HCT116 (cell line): ENCODE measurements at regions not wholly inside any gene's neighbourhood (a gene's known extent, or its start where the extent isn't known, plus 50 kb on each side); places are given as distances from the start of the nearest gene placed in this dataset.

Source experiments
- ATAC-seq: fragments of 200-7000 bp; cut with Tn5 transposase; 2 replicates; pipeline ENCODE4 v1.9.1; 2020; ENCODE audit warnings: mild to moderate bottlenecking, moderate library complexity
- BruUV-seq: library from RNA; stranded (reverse); fragments of 400-500 nt; replicated peaks from 2 replicates; lab custom pipeline; 2021; lab: Mats Ljungman, UMichigan
- CTCF ChIA-PET: fragments of 300-600 bp; sonication (Branson Sonifier 250); formaldehyde crosslinking; loops from one replicate; lab custom pipeline; 2021; ENCODE audit warnings: antibody characterized with exemption; lab: Charles Lee
- POLR2A ChIA-PET: fragments of 300-600, 350-600 bp; sonication (Branson Sonifier 250); formaldehyde crosslinking; loops from one replicate; lab custom pipeline; 2021; ENCODE audit warnings: antibody characterized with exemption; lab: Charles Lee
- RAD21 ChIA-PET, 2 experiments: fragments of 300-600 bp; sonication (Branson Sonifier 250); formaldehyde crosslinking; loops; one replicate each; lab custom pipeline; 2023; ENCODE audit warnings: low total read pairs in 2 of 2; ENCODE audit not compliant: uncharacterized antibody in 2 of 2, unreplicated experiment in 2 of 2, low non-redundant PET in 1 of 2; lab: Charles Lee
- DNase-seq: peaks from one replicate; pipeline ENCODE4 v3.0.0-alpha.2; 2010; ENCODE audit warnings: low read depth, low spot score
- H2AFZ ChIP-seq: fragments of 200-600 bp; shearing (Covaris generic), sonication (generic); 2 replicates; pipeline ENCODE4 v1.6.1; 2017; ENCODE audit warnings: low read depth, mixed run types, mixed read lengths, antibody characterized with exemption, low read length; ENCODE audit not compliant: poor library complexity, severe bottlenecking
- H3K27ac ChIP-seq: 2 replicates; pipeline ENCODE4 v1.5.1; 2012; ENCODE audit warnings: low read depth, low read length
- H3K27me3 ChIP-seq: fragments of 200-600 bp; sonication (generic); 2 replicates; pipeline ENCODE4 v1.6.1; 2016; ENCODE audit warnings: mixed run types, low read length, mixed read lengths; ENCODE audit not compliant: insufficient read depth
- H3K36me3 ChIP-seq, 2 experiments: fragments of 200-500 bp in 1 of 2; fragments of 200-600 bp in 1 of 2; sonication (Bioruptor generic) in 1 of 2; sonication (generic) in 1 of 2; 2 replicates each; pipeline versions ENCODE4 v1.5.1 to v1.6.1; 2014 to 2016; ENCODE audit warnings: low read length in 2 of 2, inconsistent platforms in 1 of 2, mixed read lengths in 1 of 2, mixed run types in 1 of 2; ENCODE audit not compliant: insufficient read depth in 2 of 2, control insufficient read depth in 1 of 2
- H3K4me1 ChIP-seq, 2 experiments: fragments of 200-600 bp in 1 of 2; sonication (generic) in 1 of 2; 2 replicates each; pipeline versions ENCODE4 v1.5.1 to v1.6.1; 2012 to 2017; ENCODE audit warnings: low read length in 2 of 2, inconsistent platforms in 1 of 2, mild to moderate bottlenecking in 1 of 2, mixed read lengths in 1 of 2, mixed run types in 1 of 2, moderate library complexity in 1 of 2; ENCODE audit not compliant: insufficient read depth in 2 of 2, control insufficient read depth in 1 of 2
- H3K4me2 ChIP-seq: fragments of 200-600 bp; sonication (generic); 2 replicates; pipeline ENCODE4 v1.6.1; 2017; ENCODE audit warnings: mixed run types, low read length, mixed read lengths
- H3K4me3 ChIP-seq, 2 experiments: fragments of 200-600 bp in 1 of 2; sonication (generic) in 1 of 2; replicated peaks in 1 of 2; 2 replicates each; pipeline ENCODE4 v1.5.1; 2011 to 2016; ENCODE audit warnings: low read length in 2 of 2, control low read depth in 1 of 2, low read depth in 1 of 2, mild to moderate bottlenecking in 1 of 2, mixed read lengths in 1 of 2, mixed run types in 1 of 2
- H3K79me2 ChIP-seq: fragments of 200-600 bp; sonication (generic); 2 replicates; pipeline ENCODE4 v1.6.1; 2017; ENCODE audit warnings: mild to moderate bottlenecking, mixed run types, low read length, moderate library complexity, mixed read lengths; ENCODE audit not compliant: insufficient read depth
- H3K9ac ChIP-seq: fragments of 200-600 bp; sonication (generic); 2 replicates; pipeline ENCODE4 v1.6.1; 2016; ENCODE audit warnings: low read length, mixed read lengths
- H3K9me2 ChIP-seq: fragments of 200-600 bp; sonication (generic), shearing (Covaris generic); 2 replicates; pipeline ENCODE4 v1.6.1; 2017; ENCODE audit warnings: mixed run types, mild to moderate bottlenecking, moderate library complexity; ENCODE audit not compliant: insufficient read depth
- H3K9me3 ChIP-seq, 2 experiments: fragments of 200-500 bp in 1 of 2; fragments of 200-600 bp in 1 of 2; sonication (Bioruptor generic) in 1 of 2; sonication (generic) in 1 of 2; 2 replicates each; pipeline ENCODE4 v1.6.1; 2014 to 2017; ENCODE audit warnings: low read length in 2 of 2, mixed read lengths in 2 of 2, inconsistent platforms in 1 of 2, low read depth in 1 of 2, mild to moderate bottlenecking in 1 of 2, mixed run types in 1 of 2, moderate library complexity in 1 of 2; ENCODE audit not compliant: control insufficient read depth in 1 of 2, insufficient read depth in 1 of 2
- H4K20me1 ChIP-seq: fragments of 200-600 bp; sonication (generic), shearing (Covaris generic); 2 replicates; pipeline ENCODE4 v1.6.1; 2017; ENCODE audit warnings: mixed run types, mild to moderate bottlenecking, moderate library complexity; ENCODE audit not compliant: insufficient read depth
- CEBPB ChIP-seq: IDR thresholded peaks from 2 replicates; pipeline ENCODE4 v1.6.1; 2012; ENCODE audit warnings: low read depth
- EZH2phosphoT487 ChIP-seq: fragments of 200-600 bp; IDR thresholded peaks from 2 replicates; pipeline ENCODE4 v1.6.1; 2018; ENCODE audit warnings: antibody characterized with exemption, borderline replicate concordance
- FOSL1 ChIP-seq: IDR thresholded peaks from 2 replicates; pipeline ENCODE4 v1.6.1; 2012; ENCODE audit warnings: low read depth
- JUND ChIP-seq: IDR thresholded peaks from 2 replicates; pipeline ENCODE4 v1.6.1; 2012
- POLR2AphosphoS5 ChIP-seq: IDR thresholded peaks from 2 replicates; pipeline ENCODE4 v1.6.1; 2011; ENCODE audit warnings: mild to moderate bottlenecking, low read depth, low read length, moderate library complexity
- RAD21 ChIP-seq: IDR thresholded peaks from 2 replicates; pipeline ENCODE4 v1.6.1; 2012; ENCODE audit warnings: low read depth, mild to moderate bottlenecking
- SP1 ChIP-seq: IDR thresholded peaks from 2 replicates; pipeline ENCODE4 v1.6.1; 2012; ENCODE audit warnings: low read depth
- SRF ChIP-seq: IDR thresholded peaks from 2 replicates; pipeline ENCODE4 v1.6.1; 2012; ENCODE audit warnings: low read depth
- TCF7L2 ChIP-seq: IDR thresholded peaks from 2 replicates; pipeline ENCODE4 v1.7.0; 2011; ENCODE audit warnings: borderline replicate concordance, inconsistent platforms; ENCODE audit not compliant: insufficient read depth, insufficient read length; ENCODE audit errors: extremely low read depth
- YY1 ChIP-seq: IDR thresholded peaks from 2 replicates; pipeline ENCODE4 v1.6.1; 2011; ENCODE audit warnings: low read length, low read depth, moderate library complexity, mild to moderate bottlenecking; ENCODE audit not compliant: insufficient replicate concordance; ENCODE audit errors: extremely low read depth
- ZFX ChIP-seq: fragments of 450-650 bp; IDR thresholded peaks from 2 replicates; pipeline ENCODE4 v1.6.1; 2017
- intact Hi-C: fragments of 100-400 bp; cut with micrococcal nuclease; formaldehyde crosslinking; loops from 2 replicates; pipeline ENCODE4 v1.10.0; 2022
- TF ChIP-seq, protein P1 (sequence below): IDR thresholded peaks from 2 replicates; pipeline ENCODE4 v1.6.1; 2012

DNA sequence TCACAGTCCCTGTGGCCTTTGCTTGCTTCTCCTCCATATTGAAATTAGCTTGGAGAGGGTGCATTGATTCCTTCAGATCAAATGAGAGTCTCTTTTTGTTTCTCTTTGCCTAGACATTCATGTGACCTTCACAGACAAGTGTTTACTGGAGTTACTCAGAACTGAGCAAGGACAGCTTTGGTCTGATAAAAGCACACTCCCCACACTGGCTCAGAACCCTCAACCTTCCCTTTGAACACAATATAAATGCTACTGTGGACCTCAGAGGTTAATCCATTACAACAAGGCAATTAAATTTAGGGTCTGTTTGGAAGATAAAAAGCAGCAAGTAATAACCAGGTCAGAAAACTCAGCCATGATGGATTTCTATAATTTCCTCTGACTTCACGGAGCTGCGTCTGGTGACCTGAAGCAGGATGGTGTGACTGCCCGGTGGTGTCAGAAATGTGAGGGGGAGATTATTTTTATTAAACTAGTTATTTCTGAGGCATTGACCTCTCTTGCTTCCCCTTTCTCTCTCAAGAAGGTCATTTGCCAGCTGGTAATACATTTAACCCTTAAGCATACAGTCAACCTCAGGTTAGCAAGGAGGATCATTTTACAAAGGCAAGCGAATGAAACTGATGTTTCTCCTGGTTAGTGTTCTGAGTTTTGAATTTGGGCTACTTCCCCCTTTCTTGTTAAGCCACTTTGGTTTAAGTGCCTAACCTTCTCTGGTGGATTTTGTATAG, 208.2 kb downstream of the CLIC5 start:
- BruUV-seq: no TSS peak
- RAD21 ChIA-PET: no interaction called here

DNA sequence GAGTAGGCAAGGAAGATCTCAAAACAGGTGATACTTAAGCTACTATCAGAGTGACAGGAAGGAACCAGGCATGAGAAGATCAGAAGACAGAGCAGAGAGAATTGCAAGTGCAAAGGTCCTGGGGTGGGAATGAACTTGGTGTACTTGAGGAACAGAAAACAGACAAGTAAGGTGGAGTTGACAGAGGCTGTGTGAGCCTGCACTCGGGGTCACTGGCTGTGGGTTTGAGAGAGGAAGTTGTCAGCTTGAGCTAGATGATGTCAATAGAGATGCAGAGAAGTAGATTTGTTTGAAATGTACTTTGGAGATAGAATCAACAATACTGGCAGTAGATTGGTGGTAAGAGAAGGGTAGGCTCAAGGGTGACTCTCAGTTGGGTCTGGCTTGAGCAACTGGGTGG, 209.5 kb downstream of the CLIC5 start:
- POLR2A ChIA-PET: no interaction called here
- Histone ChIP-seq H3K27ac (no peak overlapping the region), H3K4me3 (no peak overlapping the region), H3K9me2 (no peaks in the 10 kb centered on the region), H3K4me1 (no peaks in the 10 kb centered on the region), H3K4me2 (no peak overlapping the region), H4K20me1 (no peaks in the 10 kb centered on the region), H3K9ac (no peak overlapping the region), H2AFZ (no peak overlapping the region), H3K79me2 (no peaks in the 10 kb centered on the region), H3K36me3 (no peaks in the 10 kb centered on the region), H3K9me3 (no peaks in the 10 kb centered on the region), H3K27me3 (no peaks in the 10 kb centered on the region)
- RAD21 ChIA-PET: no interaction called here
- intact Hi-C loops: no loop called here
- ATAC-seq (no peak), DNase-seq (no peak)
- BruUV-seq: no TSS peak
- CTCF ChIA-PET: no interaction called here
- TF ChIP-seq JUND (no peak), RAD21 (no peak), CEBPB (no peak), FOSL1 (no peak), POLR2AphosphoS5 (no peak), EZH2phosphoT487 (no peak), TCF7L2 (no peak)
- TF ChIP-seq, protein P1, sequence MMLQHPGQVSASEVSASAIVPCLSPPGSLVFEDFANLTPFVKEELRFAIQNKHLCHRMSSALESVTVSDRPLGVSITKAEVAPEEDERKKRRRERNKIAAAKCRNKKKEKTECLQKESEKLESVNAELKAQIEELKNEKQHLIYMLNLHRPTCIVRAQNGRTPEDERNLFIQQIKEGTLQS: no peak

More for the DNA sequence above, 208.2 kb downstream of the CLIC5 start:
- no peaks in the 10 kb centered on the region for H3K79me2 ChIP-seq
- H3K36me3 ChIP-seq: no peaks in the 10 kb centered on the region
- ATAC-seq (no peak), DNase-seq (no peak)
- no peaks in the 10 kb centered on the region for H3K9me3 ChIP-seq
- H3K4me2 ChIP-seq: no peak overlapping the region
- H4K20me1 ChIP-seq: no peaks in the 10 kb centered on the region
- ChIA-PET CTCF (no interaction called here), POLR2A (no interaction called here)
- TF ChIP-seq SP1 (no peak), YY1 (no peak), ZFX (no peak), CEBPB (no peak), SRF (no peak)
- TF ChIP-seq, protein P1: no peak
- H3K9me2 ChIP-seq: no peaks in the 10 kb centered on the region
- H3K27ac ChIP-seq: no peak overlapping the region
- intact Hi-C loops: no loop called here
- no peaks in the 10 kb centered on the region for H3K27me3 ChIP-seq
- no peak overlapping the region for H3K9ac ChIP-seq
- H2AFZ ChIP-seq: no peak overlapping the region
- H3K4me3 ChIP-seq: no peak overlapping the region
- no peaks in the 10 kb centered on the region for H3K4me1 ChIP-seq
